Effector CD4-positive, alpha-beta T cell (primary cell): ENCODE measurements at regions not wholly inside any gene's neighbourhood (a gene's known extent, or its start where the extent isn't known, plus 50 kb on each side); places are given as distances from the start of the nearest gene placed in this dataset.
"Not testable (repeated sequence)": the region's sequence is repeated elsewhere in the genome, so short reads cannot be mapped to it uniquely, and the experiment has no call there.

Experiments
- DNase-seq: peaks from one replicate; pipeline ENCODE4 v3.0.0-alpha.2; 2020

DNA sequence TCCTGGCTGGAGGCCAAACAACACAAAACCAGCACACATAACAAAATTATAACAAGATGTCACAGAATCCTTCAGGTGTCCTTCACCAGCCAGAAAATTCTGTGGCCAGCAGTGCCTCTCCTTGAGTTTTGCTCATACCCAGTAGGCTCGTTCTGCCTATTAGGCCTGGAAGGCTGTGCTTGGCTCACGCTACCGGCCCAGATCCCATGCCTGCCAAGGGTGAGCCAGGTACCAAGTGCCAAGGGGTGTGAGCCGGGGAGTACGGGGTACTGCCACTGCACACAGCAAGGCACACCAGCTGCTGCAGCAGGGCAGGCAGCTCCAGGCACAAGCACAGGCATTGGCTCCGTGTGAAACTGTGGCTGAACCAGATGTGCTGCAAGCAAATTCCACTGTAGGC, 1562.0 kb downstream of the REEP3 start:
- DNase-seq: no peak

DNA sequence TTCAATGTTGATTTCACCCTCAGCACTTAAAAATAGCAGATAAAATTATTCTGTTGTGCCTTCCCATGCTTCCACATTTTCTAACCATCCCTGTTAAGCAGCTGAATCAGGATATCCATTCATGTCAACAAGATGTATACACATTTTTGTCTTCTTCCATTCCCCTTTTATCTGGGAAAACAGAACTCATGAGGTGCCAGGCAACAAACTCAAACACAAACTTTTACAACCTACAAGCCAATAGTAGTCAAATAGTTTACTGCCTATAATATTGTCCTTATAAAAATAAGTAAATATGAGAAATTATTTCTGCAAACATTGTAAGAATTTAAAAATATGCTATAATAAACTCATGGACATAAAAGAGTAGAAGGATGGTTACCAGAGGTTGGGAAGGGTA, 1569.8 kb downstream of the REEP3 start:
- no peak for DNase-seq

DNA sequence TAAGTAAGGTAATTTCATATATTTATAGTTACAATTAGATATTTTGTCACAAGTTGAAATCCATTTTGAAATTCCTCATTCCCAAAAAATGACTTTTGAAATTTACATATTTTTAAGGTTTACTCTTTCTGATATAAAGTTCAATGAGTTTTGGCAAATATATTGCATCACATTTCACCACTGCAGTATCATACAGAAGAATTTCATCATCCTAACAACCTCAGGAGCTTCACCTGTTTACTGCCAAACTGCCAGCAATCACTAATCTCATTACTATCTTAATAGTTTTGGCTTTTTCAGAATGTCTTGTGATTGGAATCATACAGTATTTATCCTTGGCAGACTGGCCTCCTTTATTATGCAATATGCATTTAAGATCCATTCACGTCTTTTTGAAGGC, 1578.9 kb downstream of the REEP3 start:
- no peak for DNase-seq

DNA sequence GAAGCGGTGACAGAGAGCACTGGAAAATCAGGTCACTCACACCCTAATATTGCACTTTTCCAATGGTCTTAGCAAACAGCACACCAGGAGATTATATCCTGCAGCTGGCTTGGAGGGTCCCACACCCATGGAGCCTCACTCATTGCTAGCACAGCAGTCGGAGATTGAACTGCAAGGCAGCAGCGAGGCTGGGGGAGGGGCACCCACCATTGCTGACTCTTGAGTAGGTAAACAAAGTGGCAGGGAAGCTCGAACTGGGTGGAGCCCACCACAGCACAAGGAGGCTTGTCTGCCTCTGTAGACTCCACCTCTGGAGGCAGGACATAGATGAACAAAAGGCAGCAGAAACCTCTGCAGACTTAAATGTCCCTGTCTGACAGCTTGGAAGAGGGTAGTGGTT, 1579.7 kb downstream of the REEP3 start:
- not testable (repeated sequence) for DNase-seq

DNA sequence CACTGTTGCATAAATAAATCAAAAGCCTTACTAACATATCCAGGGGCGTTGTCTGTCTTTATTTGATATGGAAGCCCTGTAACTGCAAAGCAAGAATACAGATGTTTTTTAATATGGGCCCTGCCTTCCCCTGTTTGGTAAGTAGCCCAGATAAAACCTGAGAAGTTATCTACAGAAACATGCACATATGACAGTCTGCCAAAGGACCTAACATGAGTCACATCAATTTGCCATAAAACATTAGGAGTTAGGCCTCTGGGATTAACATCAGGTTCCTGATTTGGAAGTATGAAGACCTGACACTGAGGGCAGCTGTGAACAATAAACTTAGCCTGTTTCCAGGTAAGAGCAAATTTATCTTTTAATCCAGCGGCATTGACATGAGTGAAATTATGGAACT, 1588.8 kb downstream of the REEP3 start:
- DNase-seq: no peak

DNA sequence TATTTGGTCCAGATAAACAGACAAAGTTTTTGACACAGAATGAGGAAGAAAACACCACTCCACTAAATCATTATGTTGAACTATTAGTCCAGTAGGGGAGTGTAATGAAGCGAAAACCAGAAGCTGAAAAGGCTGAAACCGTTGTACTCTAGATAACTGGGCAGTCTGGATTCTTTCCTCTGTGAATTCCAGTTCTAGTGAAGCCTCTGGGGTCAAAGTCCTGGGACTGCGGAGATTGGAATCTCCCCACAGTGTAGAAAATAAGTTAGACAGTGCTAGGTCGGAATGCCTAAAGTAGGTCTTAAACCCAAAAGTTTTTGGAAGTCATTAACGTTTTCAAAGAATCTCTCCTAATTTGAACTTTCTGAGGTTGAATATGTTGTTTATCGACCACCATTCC, 1589.9 kb downstream of the REEP3 start:
- DNase-seq: not testable (repeated sequence)

DNA sequence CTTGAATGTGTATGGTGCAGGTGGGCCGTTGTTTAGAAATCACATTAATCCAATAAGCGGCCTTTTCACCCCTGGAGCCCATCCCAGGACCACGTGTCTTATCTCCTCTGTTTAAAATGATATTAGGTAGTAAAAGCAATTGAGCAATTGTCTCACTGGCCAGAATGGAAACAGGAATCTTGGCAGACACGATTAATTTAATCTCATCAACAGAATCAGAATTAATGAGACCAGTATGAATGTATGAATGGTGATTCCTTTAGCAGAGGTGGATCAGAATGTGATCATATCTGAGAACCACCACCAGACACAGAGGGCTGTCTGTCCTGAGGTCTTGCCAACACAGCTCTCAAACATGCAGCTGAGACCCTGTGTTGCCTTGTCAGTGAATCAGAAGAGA, 1591.4 kb downstream of the REEP3 start:
- DNase-seq: no peak

DNA sequence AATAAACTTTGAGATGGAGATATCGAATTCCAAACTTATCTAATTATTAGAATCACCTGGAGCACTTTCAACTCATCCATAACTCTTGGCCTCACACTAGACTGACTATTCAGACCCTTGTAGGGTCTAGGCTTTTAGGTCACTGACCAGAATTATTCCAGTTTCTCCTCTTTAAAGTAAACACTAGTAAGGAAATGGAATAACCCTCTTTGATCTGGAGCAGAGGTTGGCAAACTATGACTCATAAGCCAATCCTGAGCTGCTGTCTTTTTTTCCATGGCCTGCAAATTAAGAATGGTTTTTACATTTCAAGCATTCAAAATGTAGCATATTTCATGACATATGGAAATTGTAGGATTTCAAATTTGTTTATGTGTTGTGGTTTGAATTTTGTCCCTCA, 1601.9 kb downstream of the REEP3 start:
- DNase-seq: no peak

DNA sequence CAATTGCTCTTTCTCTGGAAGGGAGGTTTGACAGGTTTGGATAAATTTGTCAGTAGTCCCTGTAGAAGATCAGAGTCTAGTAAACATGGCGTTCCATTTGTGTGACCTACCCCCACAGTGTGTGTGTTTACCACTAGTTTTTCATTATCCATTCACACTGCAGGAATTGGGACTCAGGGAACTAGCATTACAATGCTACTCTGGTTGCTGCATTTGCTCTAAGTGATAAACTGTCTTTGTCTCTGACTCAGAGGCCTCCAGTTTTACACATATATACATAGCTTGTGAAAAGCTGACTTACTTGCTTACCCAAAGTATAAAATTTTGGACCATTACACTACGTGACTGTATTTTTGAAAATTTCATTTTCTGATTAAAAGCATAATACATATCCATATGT, 1604.0 kb downstream of the REEP3 start:
- no peak for DNase-seq

DNA sequence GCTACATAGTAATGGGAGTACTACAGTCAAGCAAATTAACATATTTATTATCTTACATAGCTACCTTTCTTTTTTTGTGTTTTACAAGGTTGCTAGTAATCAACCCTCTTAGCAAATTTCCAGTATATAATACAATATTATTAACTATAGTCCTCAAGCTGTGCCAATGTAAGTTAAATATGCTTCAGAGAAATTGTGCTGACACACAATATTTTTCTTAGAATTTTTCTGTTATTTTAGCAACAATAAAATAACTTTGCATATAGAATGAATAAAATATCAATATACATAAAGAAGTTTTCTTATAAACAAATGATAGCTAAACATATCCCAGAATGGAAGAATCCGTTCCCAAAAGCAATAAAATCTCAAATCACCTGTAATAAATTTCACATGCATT, 1605.1 kb downstream of the REEP3 start:
- DNase-seq: no peak

DNA sequence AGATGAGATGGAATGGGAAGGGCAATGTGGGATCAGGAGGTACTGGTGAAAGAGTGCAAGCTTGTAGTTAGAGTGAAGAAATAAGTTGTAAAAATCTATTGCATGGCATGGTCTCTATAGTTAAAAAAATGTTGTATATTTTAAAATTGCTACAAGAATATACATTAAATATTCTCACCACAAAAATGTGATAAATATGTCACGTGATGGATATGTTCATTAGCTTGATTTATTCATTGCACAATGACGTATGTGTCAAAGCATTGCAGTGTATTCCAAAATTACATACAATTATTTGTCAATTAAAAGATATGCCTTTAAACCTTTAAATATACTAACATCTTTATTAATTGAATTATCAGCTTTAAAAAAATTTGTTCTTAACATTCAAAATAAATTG, 1607.1 kb downstream of the REEP3 start:
- DNase-seq: no peak

DNA sequence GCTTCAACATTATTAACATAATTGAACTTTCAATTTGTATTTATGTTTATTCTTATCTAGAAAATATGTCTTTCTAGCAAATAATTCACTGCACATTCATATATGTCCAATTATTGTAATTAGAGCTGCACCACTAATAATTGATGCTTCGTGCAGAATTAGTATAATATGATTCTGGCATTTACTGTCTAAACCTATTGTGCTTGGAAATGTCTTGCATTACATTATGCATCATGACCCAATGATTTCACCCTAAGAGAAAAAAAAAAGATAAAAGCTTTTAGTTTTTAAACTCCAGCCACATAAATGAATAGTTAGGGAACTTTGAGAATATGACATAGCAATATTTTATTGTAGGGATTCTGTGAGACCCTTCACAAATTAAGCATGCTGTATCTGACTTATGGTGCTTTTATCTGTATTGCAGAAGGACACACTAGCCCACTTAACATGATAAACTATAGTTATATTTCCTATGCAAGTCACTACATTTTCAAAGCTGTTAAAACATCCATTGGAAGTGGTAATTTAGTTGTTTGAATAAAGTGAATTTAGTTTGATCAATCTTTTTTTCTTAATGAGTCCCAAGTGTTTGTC, 1609.1 kb downstream of the REEP3 start:
- DNase-seq: no peak

DNA sequence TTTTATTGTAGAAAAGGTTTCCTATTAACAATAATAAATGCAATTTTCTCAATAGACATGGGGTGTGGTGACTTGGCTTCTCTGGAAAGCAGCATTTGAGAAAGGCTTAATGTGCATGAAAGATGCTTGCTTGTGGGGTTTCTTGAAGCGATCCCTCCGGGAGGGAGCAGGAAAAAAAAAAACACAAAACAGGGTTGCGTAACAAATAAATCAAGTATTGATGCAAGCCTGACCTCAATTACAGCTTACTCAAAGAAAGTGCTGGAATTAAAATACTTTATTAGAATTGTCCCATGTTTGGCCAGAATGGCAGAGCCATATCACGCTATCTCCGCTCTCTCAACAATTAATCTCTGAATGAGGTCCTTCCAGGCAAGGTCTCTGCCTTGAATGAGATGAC, 1612.5 kb downstream of the REEP3 start:
- DNase-seq: no peak

DNA sequence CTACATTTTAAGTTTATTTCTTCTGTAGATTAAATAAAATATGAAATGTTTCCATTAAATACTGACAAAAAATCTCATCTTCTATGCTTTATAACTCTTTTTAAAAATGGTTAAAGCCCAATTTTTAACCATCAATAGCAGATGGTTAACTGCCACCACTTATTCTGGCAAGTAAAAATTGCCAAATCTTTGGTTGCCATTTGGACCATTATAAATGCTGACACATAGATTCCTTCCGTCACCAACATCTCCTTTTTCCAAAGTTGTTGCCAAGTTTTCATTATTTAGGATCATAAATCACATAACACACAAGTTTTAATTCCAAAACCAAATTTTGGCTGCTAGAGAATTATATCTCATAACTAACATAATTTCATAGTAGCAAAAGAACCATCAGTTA, 1614.3 kb downstream of the REEP3 start:
- no peak for DNase-seq

DNA sequence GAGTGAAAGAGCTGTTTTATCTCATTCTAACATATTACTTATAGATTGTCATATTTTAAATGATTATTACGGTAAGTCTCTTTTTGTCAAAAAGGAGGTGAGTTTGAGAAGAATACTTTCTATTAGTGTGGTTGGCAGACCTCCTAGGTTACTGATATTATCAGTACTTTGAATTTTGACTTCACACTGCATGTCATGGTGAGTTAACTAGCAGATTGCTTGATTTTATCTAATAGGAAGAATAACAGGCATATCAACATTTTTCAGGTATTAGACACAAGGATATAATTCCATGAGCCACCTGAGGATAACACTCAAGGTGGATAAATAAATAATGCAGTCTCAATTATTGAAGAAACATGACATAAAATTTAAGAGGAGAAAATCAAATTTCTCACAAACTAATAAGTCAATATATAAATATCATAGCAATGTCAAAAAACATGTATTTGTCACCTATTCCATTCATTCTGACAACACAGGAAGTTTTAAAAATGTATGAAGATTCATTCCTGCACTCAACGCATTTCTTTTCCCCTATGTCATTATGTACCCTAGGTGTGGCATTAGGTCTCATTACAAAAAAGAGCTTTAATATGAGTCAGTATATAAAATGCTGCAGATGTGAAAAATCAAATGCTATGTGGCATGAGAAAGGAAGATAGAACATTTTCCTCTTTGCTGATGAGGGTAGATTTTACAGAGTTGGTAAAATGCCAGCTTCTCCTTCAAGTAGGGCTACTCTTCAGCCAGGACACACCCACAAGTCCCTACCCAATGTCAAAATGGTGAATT, 1621.6 kb downstream of the REEP3 start:
- DNase-seq: no peak

DNA sequence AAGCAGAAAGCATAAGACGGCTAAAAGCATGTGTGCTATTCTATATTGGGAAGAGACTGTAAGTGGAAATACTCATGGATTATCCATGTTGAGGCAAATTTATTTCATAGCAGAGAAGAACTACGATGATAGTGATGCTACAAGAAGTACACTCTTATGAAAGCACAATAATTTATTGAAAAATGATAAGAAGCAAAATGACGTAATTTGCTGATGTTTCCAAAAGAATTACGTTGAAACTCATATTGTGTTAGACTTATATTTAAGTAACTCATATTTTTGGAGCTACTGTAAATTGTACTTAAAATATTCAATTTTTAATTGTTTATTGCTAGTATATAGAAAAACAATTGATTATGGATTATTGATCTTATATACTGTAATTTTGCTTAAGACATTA, 1622.5 kb downstream of the REEP3 start:
- DNase-seq: no peak

DNA sequence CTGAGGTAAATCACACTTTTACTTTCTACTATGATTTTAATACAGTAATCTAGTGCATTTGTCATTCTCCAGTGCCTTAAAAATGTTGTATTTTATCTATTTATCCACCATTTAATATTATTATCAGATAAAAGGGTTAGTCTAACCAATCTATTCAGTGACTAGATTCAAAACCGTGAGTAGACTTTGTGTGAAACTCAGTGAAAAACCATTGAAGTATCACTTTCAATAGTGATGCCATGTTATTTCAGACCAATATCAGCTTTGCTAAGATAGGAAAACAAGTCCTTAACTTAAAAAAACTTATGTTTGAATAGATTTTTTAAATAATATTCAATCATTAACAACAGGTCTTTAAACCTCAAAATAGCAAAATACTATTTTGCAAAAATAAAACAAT, 1628.7 kb downstream of the REEP3 start:
- no peak for DNase-seq

DNA sequence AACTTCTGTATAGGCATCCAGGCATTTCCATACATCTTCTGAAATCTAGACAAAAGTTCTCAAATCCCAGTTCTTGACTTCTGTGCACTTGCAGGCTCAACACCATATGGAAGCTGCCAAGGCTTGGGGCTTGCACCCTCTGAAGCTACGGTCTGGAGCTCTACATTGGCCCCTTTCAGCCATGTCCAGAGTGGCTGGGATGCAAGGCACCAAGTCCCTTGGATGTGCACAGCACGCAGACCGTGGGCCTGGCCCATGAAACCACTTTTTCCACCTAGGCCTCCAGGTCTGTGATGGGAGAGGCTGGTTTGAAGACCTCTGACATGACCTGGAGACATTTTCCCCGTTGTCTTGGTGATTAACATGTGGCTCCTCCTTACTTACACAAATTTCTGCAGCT, 1645.1 kb downstream of the REEP3 start:
- DNase-seq: no peak

DNA sequence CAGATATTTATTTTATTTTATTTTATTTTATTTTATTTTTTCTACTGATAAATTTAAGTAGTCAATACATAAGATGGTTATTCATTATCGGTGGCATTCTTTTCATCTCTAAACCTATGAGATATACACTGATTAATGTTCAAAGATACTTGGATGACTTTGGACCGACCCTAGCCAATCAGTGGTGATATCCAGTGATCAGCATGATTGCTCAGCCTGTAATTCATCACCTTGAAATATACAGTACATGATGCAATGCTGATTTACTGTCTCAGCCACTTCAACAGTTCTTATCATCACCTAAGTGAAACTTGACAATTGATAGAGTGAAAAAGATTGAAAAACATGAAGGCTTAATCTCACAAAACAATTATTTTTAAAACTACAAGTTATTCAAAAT, 1651.0 kb downstream of the REEP3 start:
- DNase-seq: no peak

DNA sequence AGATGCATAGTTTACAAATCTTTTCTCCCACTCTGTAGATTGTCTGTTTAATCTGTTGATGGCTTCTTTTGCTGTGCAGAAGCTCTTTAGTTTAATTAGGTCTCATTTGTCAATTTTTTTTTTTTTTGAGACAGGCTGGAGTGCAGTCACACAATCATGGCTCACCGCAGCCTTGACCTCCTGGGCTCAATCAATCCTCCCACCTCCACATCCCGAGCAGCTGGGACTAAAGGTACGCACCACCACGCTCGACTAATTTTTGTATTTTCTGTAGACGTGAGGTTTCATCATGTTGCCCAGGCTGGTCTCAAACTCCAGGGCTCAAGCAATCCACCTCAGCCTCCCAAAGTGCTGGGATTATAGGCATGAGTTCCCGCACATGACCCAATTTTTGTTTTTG, 1655.8 kb downstream of the REEP3 start:
- no peak for DNase-seq

DNA sequence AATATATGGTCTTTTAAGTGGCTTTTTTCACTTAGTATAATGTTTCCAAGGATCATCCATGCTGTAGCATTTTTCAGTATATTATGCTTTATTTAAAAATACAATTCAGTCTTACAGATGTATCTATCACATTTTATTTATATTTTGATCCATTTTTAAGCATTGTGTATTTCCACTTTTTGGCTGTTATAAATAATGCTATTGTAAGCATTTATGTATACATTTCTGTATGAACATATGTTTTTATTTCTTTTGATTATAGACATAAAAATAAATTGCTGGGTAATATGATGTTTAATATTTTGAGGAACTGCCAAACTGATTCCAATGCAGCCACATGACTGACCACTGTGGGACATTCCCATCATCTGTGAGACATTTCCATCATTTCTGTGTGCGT, 1662.0 kb downstream of the REEP3 start:
- no peak for DNase-seq

DNA sequence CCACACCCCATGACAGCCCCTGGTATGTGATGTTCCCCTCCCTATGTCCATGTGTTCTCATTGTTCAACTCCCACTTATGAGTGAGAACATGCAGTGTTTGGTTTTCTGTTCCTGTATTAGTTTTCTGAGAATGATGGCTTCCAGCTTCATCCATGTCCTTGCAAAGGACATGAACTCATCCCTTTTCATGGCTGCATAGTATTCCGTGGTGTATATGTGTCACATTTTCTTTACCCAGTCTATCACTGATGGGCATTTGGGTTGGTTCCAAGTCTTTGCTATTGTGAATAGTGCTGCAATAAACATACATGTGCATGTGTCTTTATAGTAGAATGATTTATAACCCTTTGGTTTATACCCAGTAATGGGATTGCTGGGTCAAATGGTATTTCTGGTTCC, 1665.5 kb downstream of the REEP3 start:
- DNase-seq: not testable (repeated sequence)

DNA sequence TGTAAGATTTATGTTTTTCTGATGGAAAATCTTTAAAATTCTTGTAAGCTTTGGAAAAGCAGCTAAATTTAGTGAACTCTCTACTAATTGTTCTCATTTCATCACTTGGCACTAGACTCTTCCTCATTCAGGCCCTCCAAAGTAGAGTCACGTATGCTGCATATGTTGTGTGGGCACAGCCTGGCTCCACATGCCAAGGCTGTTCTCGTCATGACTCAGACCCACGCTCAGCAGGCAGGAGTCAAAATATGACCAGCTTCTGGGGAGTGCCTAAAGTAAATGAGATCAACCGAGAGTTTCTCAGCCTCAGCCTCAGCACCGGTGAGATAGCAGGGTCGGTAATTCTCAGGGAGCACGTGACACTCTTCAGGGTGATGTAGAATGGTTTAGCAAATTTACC, 1672.9 kb downstream of the REEP3 start:
- no peak for DNase-seq

DNA sequence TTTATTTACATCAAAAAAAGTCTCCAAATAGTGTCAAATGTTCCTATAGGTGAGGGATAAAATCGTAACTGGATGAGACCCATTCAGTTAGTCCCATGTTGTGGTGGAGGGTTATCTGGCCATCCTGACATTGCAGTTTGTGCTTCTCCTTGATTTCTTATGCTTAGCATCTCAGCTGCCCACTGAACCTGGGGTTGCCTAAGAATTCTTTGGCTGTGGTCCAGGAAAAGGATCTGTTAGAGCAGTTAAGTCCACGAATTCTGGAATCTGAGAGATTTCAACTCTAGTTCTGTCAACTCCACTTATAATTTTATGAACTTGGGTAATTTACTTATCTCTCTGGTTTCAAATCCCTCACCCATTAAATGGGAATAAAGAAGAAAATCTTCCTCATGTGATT, 1673.4 kb downstream of the REEP3 start:
- no peak for DNase-seq

DNA sequence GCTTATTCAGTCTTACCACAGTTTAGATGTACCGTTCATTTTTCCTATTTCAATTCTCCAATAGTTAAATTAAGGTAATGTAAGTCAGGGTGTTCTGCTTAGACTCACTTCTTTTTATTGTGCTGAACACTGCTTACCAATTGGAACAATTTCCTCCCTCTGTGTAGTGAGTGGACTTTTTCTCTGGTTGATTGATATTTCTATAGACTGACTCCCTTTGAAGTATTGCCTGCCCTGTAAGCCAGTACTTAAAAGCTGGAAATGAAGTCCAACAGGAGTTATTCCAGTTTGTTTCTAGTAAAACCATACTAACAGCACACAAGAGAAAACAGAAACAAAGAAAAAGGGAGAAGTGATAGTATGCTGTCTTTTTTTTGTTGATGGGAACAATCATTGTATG, 1674.9 kb downstream of the REEP3 start:
- DNase-seq: no peak
